H1 (cell line): ENCODE measurements at regions not wholly inside any gene's neighbourhood (a gene's known extent, or its start where the extent isn't known, plus 50 kb on each side); places are given as distances from the start of the nearest gene placed in this dataset.

Experiments used
- CTCF ChIA-PET: fragments of 300-600 bp; sonication (Branson Sonifier 250); formaldehyde crosslinking; loops from one replicate; lab custom pipeline; 2021; ENCODE audit not compliant: partially characterized antibody; lab: Charles Lee
- POLR2A ChIA-PET: fragments of 300-600 bp; sonication (Branson Sonifier 250); formaldehyde crosslinking; loops from one replicate; lab custom pipeline; 2021; ENCODE audit warnings: inconsistent platforms; ENCODE audit not compliant: partially characterized antibody; lab: Charles Lee
- DNase-seq, 2 experiments: peaks; one replicate each; pipeline versions ENCODE4 v3.0.0 to v3.0.0-alpha.2; 2010 to 2022; ENCODE audit warnings: low spot score in 2 of 2, low read depth in 1 of 2, mixed read lengths in 1 of 2
- FAIRE-seq: peaks from 2 replicates; lab custom pipeline; 2011; peaks lifted over from hg19 to GRCh38; lab: Jason Lieb, UNC
- H2AFZ ChIP-seq: 2 replicates; pipeline ENCODE4 v1.8.1; 2012; ENCODE audit warnings: low read length, inconsistent platforms
- H2AK5ac ChIP-seq: 2 replicates; pipeline ENCODE4 v1.6.1; 2013; ENCODE audit warnings: low read depth, low read length
- H2BK120ac ChIP-seq: replicated peaks from 2 replicates; pipeline ENCODE3; 2013; ENCODE audit warnings: low read depth, low read length, inconsistent platforms
- H2BK12ac ChIP-seq: 2 replicates; pipeline ENCODE4 v1.6.1; 2013; ENCODE audit warnings: low read depth, low read length
- H2BK15ac ChIP-seq: 2 replicates; pipeline ENCODE4 v1.6.1; 2013; ENCODE audit warnings: low read length
- H2BK20ac ChIP-seq: 2 replicates; pipeline ENCODE4 v1.6.1; 2013; ENCODE audit warnings: low read length
- H2BK5ac ChIP-seq: 2 replicates; pipeline ENCODE4 v1.6.1; 2013; ENCODE audit warnings: low read depth, low read length
- H3K14ac ChIP-seq: 2 replicates; pipeline ENCODE4 v1.6.1; 2013; ENCODE audit warnings: inconsistent platforms; ENCODE audit not compliant: insufficient read length
- H3K18ac ChIP-seq: 2 replicates; pipeline ENCODE4 v1.6.1; 2013; ENCODE audit warnings: low read length; ENCODE audit errors: extremely low read depth
- H3K23ac ChIP-seq: 2 replicates; pipeline ENCODE4 v1.6.1; 2013; ENCODE audit warnings: inconsistent platforms; ENCODE audit not compliant: insufficient read length
- H3K23me2 ChIP-seq: 2 replicates; pipeline ENCODE4 v1.6.1; 2013; ENCODE audit warnings: low read depth, low read length
- H3K27ac ChIP-seq: 2 replicates; pipeline ENCODE4 v1.6.1; 2011; ENCODE audit warnings: low read depth, low read length, inconsistent platforms
- H3K27me3 ChIP-seq, 4 experiments: replicated peaks in 1 of 4; 1 replicate in 1 of 4; 2 replicates in 3 of 4; pipeline versions ENCODE4 v1.6.1 to v1.8.1; 2011 to 2013; ENCODE audit warnings: low read length in 3 of 4, mild to moderate bottlenecking in 3 of 4, inconsistent platforms in 2 of 4, mixed read lengths in 2 of 4, moderate library complexity in 1 of 4; ENCODE audit not compliant: control insufficient read depth in 3 of 4, insufficient read depth in 3 of 4; ENCODE audit errors: extremely low read depth in 1 of 4
- H3K36me3 ChIP-seq, 4 experiments: 2 replicates each; pipeline versions ENCODE4 v1.6.1 to v1.8.1; 2011 to 2013; ENCODE audit warnings: mild to moderate bottlenecking in 4 of 4, low read length in 3 of 4, moderate library complexity in 2 of 4, control low read depth in 1 of 4, inconsistent platforms in 1 of 4; ENCODE audit not compliant: insufficient read depth in 4 of 4, control insufficient read depth in 2 of 4
- H3K4ac ChIP-seq: replicated peaks from 2 replicates; pipeline ENCODE3; 2013; ENCODE audit warnings: low read length, low read depth, mixed read lengths, inconsistent platforms; ENCODE audit not compliant: insufficient read length
- H3K4me1 ChIP-seq, 4 experiments: replicated peaks in 1 of 4; 1 replicate in 1 of 4; 2 replicates in 3 of 4; pipeline versions ENCODE4 v1.6.1 to v1.8.1; 2011 to 2013; ENCODE audit warnings: low read length in 3 of 4, inconsistent platforms in 2 of 4, mixed read lengths in 1 of 4; ENCODE audit not compliant: insufficient read depth in 4 of 4, control insufficient read depth in 3 of 4
- H3K4me2 ChIP-seq, 2 experiments: 2 replicates each; pipeline versions ENCODE4 v1.6.1 to v1.8.1; 2011 to 2013; ENCODE audit warnings: low read depth in 2 of 2, low read length in 2 of 2, control low read depth in 1 of 2, inconsistent platforms in 1 of 2, mild to moderate bottlenecking in 1 of 2; ENCODE audit not compliant: insufficient read depth in 1 of 2
- H3K4me3 ChIP-seq, 4 experiments: fragments of 200-600, 300-600 bp in 1 of 4; sonication (generic), shearing (Covaris generic), sonication (Bioruptor Twin) in 1 of 4; 2 replicates each; pipeline versions ENCODE4 v1.5.1 to v1.8.1; 2011 to 2016; ENCODE audit warnings: low read length in 4 of 4, low read depth in 3 of 4, control low read depth in 2 of 4, inconsistent platforms in 2 of 4, mild to moderate bottlenecking in 2 of 4, mixed read lengths in 1 of 4, moderate library complexity in 1 of 4; ENCODE audit not compliant: insufficient read depth in 2 of 4; ENCODE audit errors: extremely low read depth in 1 of 4
- H3K56ac ChIP-seq: replicated peaks from 2 replicates; pipeline ENCODE3; 2013; ENCODE audit warnings: low read depth, mild to moderate bottlenecking, mixed read lengths, low read length, inconsistent platforms; ENCODE audit not compliant: insufficient read length
- H3K79me1 ChIP-seq: 2 replicates; pipeline ENCODE4 v1.6.1; 2013; ENCODE audit warnings: low read depth, low read length, control low read depth
- H3K79me2 ChIP-seq, 2 experiments: 2 replicates each; pipeline versions ENCODE4 v1.6.1 to v1.8.1; 2012 to 2013; ENCODE audit warnings: low read length in 2 of 2, mild to moderate bottlenecking in 2 of 2, inconsistent platforms in 1 of 2; ENCODE audit not compliant: insufficient read depth in 2 of 2, control insufficient read depth in 1 of 2
- H3K9ac ChIP-seq, 4 experiments: replicated peaks in 1 of 4; 1 replicate in 1 of 4; 2 replicates in 3 of 4; pipeline versions ENCODE4 v1.6.1 to v1.8.1; 2011 to 2013; ENCODE audit warnings: low read depth in 3 of 4, low read length in 3 of 4, control low read depth in 2 of 4, mild to moderate bottlenecking in 2 of 4, moderate library complexity in 2 of 4, inconsistent platforms in 1 of 4; ENCODE audit errors: extremely low read depth in 1 of 4
- H3K9me3 ChIP-seq, 2 experiments: 2 replicates each; pipeline versions ENCODE4 v1.6.1 to v1.8.1; 2012 to 2013; ENCODE audit warnings: mild to moderate bottlenecking in 2 of 2, moderate library complexity in 2 of 2, control low read depth in 1 of 2, inconsistent platforms in 1 of 2, low read depth in 1 of 2, low read length in 1 of 2, mixed read lengths in 1 of 2; ENCODE audit not compliant: insufficient read depth in 2 of 2
- H4K20me1 ChIP-seq, 2 experiments: replicated peaks in 1 of 2; 2 replicates each; pipeline versions ENCODE3 to v1.8.1; 2011 to 2013; ENCODE audit warnings: inconsistent platforms in 2 of 2, low read length in 2 of 2, mild to moderate bottlenecking in 1 of 2; ENCODE audit not compliant: insufficient read depth in 2 of 2, control insufficient read depth in 1 of 2
- H4K5ac ChIP-seq: 2 replicates; pipeline ENCODE4 v1.6.1; 2013; ENCODE audit warnings: low read length, low read depth, mixed read lengths, inconsistent platforms; ENCODE audit not compliant: insufficient read length
- H4K8ac ChIP-seq: 2 replicates; pipeline ENCODE4 v1.8.0; 2013; ENCODE audit warnings: mild to moderate bottlenecking, moderate library complexity, low read length, inconsistent platforms; ENCODE audit not compliant: insufficient read depth; ENCODE audit errors: extremely low read depth
- H4K91ac ChIP-seq: replicated peaks from 2 replicates; pipeline ENCODE3; 2013; ENCODE audit warnings: low read length, mixed read lengths, inconsistent platforms; ENCODE audit not compliant: insufficient read length
- CBX5 ChIP-seq: fragments of 300-800, 300-1000 bp; sonication (generic); IDR thresholded peaks from 2 replicates; pipeline ENCODE4 v1.7.1; 2016; ENCODE audit warnings: antibody characterized with exemption, low read length, low read depth
- CHD2 ChIP-seq: IDR thresholded peaks from 2 replicates; pipeline ENCODE4 v1.6.1; 2012; ENCODE audit warnings: low read length, improper control_type of control experiment
- KDM1A ChIP-seq: fragments of 200-600, 300-600 bp; sonication (generic); IDR thresholded peaks from 2 replicates; pipeline ENCODE4 v1.7.1; 2016; ENCODE audit warnings: mild to moderate bottlenecking, low read length, borderline replicate concordance
- KDM4A ChIP-seq: IDR thresholded peaks from one replicate; pipeline ENCODE4 v1.7.1; 2012; ENCODE audit warnings: low read depth, mild to moderate bottlenecking, moderate library complexity, low read length, inconsistent platforms; ENCODE audit not compliant: severe bottlenecking
- KDM5A ChIP-seq: fragments of 200-600 bp; IDR thresholded peaks from 2 replicates; pipeline ENCODE4 v1.7.1; 2012; ENCODE audit warnings: mild to moderate bottlenecking, low read length, inconsistent platforms, mixed read lengths
- POLR2AphosphoS5 ChIP-seq: IDR thresholded peaks from 2 replicates; pipeline ENCODE4 v1.6.1; 2011; ENCODE audit warnings: low read depth, low read length
- RNF2 ChIP-seq: fragments of 200-900, 300-1000 bp; sonication (generic); IDR thresholded peaks from 2 replicates; pipeline ENCODE4 v1.7.1; 2016; ENCODE audit warnings: borderline replicate concordance, low read depth, mild to moderate bottlenecking, antibody characterized with exemption, low read length; ENCODE audit not compliant: poor library complexity, severe bottlenecking; ENCODE audit errors: missing control alignments
- RXRA ChIP-seq: IDR thresholded peaks from 2 replicates; pipeline ENCODE4 v1.6.1; 2011; ENCODE audit warnings: low read depth, mild to moderate bottlenecking, low read length, moderate library complexity; ENCODE audit not compliant: insufficient read depth
- SIRT6 ChIP-seq: IDR thresholded peaks from one replicate; pipeline ENCODE4 v1.7.1; 2012; ENCODE audit warnings: low read length, inconsistent platforms
- SRF ChIP-seq: IDR thresholded peaks from 2 replicates; pipeline ENCODE4 v1.6.1; 2011; ENCODE audit warnings: mild to moderate bottlenecking, low read depth, low read length, moderate library complexity
- ZNF274 ChIP-seq: IDR thresholded peaks from 2 replicates; pipeline ENCODE4 v1.7.0; 2012; ENCODE audit warnings: low read length, borderline replicate concordance; ENCODE audit errors: extremely low read depth
- WGBS, 2 experiments: shearing (Covaris generic) in 1 of 2; methylation state at CpG; one replicate each; pipeline versions ENCODE4 v1.1.6 to v1.1.7; 2013 to 2015; ENCODE audit warnings: low lambda C conversion rate in 2 of 2, mixed read lengths in 2 of 2, inconsistent platforms in 1 of 2, low coverage in 1 of 2, missing lambda C conversion rate in 1 of 2; ENCODE audit not compliant: insufficient replicate concordance in 2 of 2, insufficient coverage in 1 of 2, insufficient read length in 1 of 2; ENCODE audit errors: extremely low coverage in 1 of 2, missing lambda C conversion rate in 1 of 2; 5-methylcytosine and 5-hydroxymethylcytosine counted together
- TF ChIP-seq, protein P1 (sequence below): IDR thresholded peaks from 2 replicates; pipeline ENCODE4 v1.6.1; 2012; ENCODE audit warnings: inconsistent platforms
- TF ChIP-seq, protein P2 (sequence below): IDR thresholded peaks from 2 replicates; pipeline ENCODE4 v1.6.1; 2012; ENCODE audit warnings: inconsistent platforms

DNA sequence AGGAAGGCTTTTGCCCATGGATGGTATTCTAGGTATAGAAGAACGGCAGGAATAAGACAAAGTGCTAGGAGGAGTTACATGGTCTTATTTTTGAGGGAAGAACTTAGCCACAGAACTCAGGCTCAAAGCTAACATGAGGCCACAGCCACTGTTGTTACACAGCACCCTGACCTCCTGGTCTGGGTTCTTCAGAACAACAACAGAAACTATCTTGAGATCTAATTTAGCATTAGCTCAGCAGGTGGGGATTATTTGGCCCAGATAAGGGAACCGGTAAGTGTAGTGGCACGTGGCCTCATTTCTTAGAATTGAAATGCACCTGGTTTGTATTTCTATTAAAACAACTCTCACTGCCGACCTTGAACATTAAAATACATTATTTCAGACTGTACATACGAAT is 1168.7 kb upstream of the SEMA6A start:
- Histone ChIP-seq H3K79me2 (no peaks in the 10 kb centered on the region), H4K5ac (no peak overlapping the region), H3K36me3 (no peaks in the 10 kb centered on the region; a peak in 1 of 8 replicates), H3K4me2 (no peak overlapping the region), H3K4ac (no peak overlapping the region), H4K91ac (no peak overlapping the region), H2BK15ac (no peak overlapping the region), H3K4me1 (no peaks in the 10 kb centered on the region; a peak in 1 of 7 replicates), H4K20me1 (no peaks in the 10 kb centered on the region), H3K14ac (no peak overlapping the region), H3K9me3 (no peaks in the 10 kb centered on the region), H3K79me1 (no peaks in the 10 kb centered on the region), H2BK5ac (no peak overlapping the region), H2BK20ac (no peak overlapping the region), H2BK120ac (no peak overlapping the region), H3K23ac (no peak overlapping the region), H2BK12ac (no peak overlapping the region), H2AFZ (no peak overlapping the region), H2AK5ac (no peak overlapping the region), H3K4me3 (no peak overlapping the region), H4K8ac (no peak overlapping the region), H3K9ac (no peak overlapping the region), H3K23me2 (no peaks in the 10 kb centered on the region), H3K56ac (no peak overlapping the region), H3K27me3 (no peaks in the 10 kb centered on the region), H3K27ac (no peak overlapping the region), H3K18ac (no peak overlapping the region)
- POLR2A ChIA-PET, result no interaction called here
- CTCF ChIA-PET, result interaction anchor here (0.6 kb wide), 2 partner anchors 362 to 1207 kb away, joined by 3 read pairs; no protein-coding TSS in a partner anchor
- FAIRE-seq (no peak), DNase-seq (no peak)
- TF ChIP-seq, protein P1, sequence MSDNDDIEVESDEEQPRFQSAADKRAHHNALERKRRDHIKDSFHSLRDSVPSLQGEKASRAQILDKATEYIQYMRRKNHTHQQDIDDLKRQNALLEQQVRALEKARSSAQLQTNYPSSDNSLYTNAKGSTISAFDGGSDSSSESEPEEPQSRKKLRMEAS, result no peak
- no peak for TF ChIP-seq RXRA
- TF ChIP-seq SIRT6, result no peak
- TF ChIP-seq CBX5, result no peak
- TF ChIP-seq POLR2AphosphoS5, result no peak
- TF ChIP-seq RNF2, result no peak
- no peak for TF ChIP-seq SRF
- TF ChIP-seq ZNF274, result no peak
- TF ChIP-seq KDM1A, result no peak
- TF ChIP-seq, protein P2, sequence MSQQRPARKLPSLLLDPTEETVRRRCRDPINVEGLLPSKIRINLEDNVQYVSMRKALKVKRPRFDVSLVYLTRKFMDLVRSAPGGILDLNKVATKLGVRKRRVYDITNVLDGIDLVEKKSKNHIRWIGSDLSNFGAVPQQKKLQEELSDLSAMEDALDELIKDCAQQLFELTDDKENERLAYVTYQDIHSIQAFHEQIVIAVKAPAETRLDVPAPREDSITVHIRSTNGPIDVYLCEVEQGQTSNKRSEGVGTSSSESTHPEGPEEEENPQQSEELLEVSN, result no peak
- no peak for TF ChIP-seq CHD2
- TF ChIP-seq KDM4A, result no peak
- TF ChIP-seq KDM5A, result no peak
- 90% methylated on average over 5 of the region's 5 CpGs; no CpG with 5 or more reads in 1 of the 2 experiments for WGBS, 2 experiments
